Suprapubic skin (tissue), 4 donors: ENCODE measurements at regions not wholly inside any gene's neighbourhood (a gene's known extent, or its start where the extent isn't known, plus 50 kb on each side); places are given as distances from the start of the nearest gene placed in this dataset.

Experiments
- DNase-seq, 2 donors: peaks; one replicate each; pipeline ENCODE4 v3.0.0-alpha.2; 2019; ENCODE audit warnings: low spot score in 2 of 2
- H3K27ac ChIP-seq: fragments of 200-600 bp; sonication (generic); one replicate; pipeline ENCODE4 v1.5.1; 2019
- H3K27me3 ChIP-seq: fragments of 200-600 bp; sonication (generic); one replicate; pipeline ENCODE4 v1.5.1; 2019
- H3K36me3 ChIP-seq: fragments of 200-600 bp; sonication (generic); one replicate; pipeline ENCODE4 v1.5.1; 2019
- H3K4me1 ChIP-seq: fragments of 200-600 bp; sonication (generic); one replicate; pipeline ENCODE4 v1.5.1; 2019
- H3K4me3 ChIP-seq: fragments of 200-600 bp; sonication (generic); one replicate; pipeline ENCODE4 v1.5.1; 2019; ENCODE audit warnings: mild to moderate bottlenecking
- H3K9me3 ChIP-seq: fragments of 200-600 bp; sonication (generic); one replicate; pipeline ENCODE4 v1.5.1; 2019
- CTCF ChIP-seq, 2 donors: fragments of 200-600 bp in 1 of 2; fragments of 450-650 bp in 1 of 2; sonication (generic) in 1 of 2; IDR thresholded peaks; one replicate each; pipeline ENCODE4 v1.5.1; 2016 to 2019; ENCODE audit warnings: antibody characterized with exemption in 2 of 2, mild to moderate bottlenecking in 1 of 2, moderate library complexity in 1 of 2
- EP300 ChIP-seq: sonication (generic); formaldehyde crosslinking; IDR thresholded peaks from one replicate; pipeline ENCODE4 v1.6.1; 2017; ENCODE audit warnings: antibody characterized with exemption
- POLR2A ChIP-seq, 2 donors: fragments of 450-650 bp; IDR thresholded peaks; one replicate each; pipeline ENCODE4 v1.6.1; 2017; ENCODE audit warnings: antibody characterized with exemption in 2 of 2, mild to moderate bottlenecking in 2 of 2, moderate library complexity in 2 of 2
- POLR2AphosphoS5 ChIP-seq, 3 donors: sonication (generic); formaldehyde crosslinking; IDR thresholded peaks; one replicate each; pipeline ENCODE4 v1.6.1; 2017; ENCODE audit warnings: antibody characterized with exemption in 3 of 3
- WGBS: methylation state at CpG from one replicate; pipeline ENCODE4 v1.1.5; 2018; 5-methylcytosine and 5-hydroxymethylcytosine counted together

DNA sequence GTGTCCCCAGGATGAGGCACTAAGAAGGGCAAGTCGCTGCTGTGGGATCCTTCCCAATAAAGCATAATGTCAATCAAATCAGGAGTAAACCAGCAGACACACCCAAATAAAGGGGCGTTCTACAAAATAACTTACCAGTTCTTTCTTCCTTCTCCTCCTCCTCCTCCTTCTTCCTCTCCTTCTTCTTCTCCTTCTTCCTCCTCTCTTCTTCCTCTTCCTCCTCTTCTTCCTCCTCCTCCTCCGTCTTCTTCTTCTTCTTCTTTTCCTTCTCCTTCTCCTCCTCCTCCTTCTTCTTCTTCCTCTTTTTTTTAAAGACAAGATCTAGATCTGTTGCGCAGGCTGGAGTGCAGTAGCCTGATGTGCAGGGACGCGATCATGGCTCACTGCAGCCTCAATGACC, 225.8 kb downstream of the UQCRFS1 start:
- no peak for DNase-seq
- no peak for TF ChIP-seq EP300
- WGBS = 74% methylated on average over 6 of the region's 6 CpGs
- H3K36me3 ChIP-seq = no peaks in the 10 kb centered on the region
- H3K9me3 ChIP-seq = no peaks in the 10 kb centered on the region
- H3K27ac ChIP-seq = no peak overlapping the region
- H3K27me3 ChIP-seq = no peaks in the 10 kb centered on the region
- H3K4me1 ChIP-seq = no peaks in the 10 kb centered on the region
- no peak overlapping the region for H3K4me3 ChIP-seq

DNA sequence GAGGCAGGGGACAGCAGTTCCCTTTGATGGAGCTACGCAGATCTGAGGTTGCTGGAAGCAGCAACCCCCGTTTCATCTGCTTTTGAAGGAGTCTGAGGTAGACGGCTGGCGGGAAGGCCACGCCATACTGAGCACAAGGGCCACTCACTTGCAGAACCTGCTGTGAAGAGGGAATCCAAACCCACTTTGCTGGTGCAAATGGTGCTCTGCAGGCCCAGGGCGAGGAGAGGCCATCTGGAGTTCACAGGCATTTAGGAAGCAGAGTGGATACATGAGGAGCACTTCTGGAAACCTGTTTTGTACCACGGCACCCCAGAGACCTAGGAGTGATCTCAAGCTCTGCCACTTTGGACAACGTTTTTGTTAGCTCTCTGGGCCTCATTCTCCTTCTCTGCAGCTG, 227.8 kb downstream of the UQCRFS1 start:
- no peak for DNase-seq
- Histone ChIP-seq H3K9me3 (no peaks in the 10 kb centered on the region), H3K4me3 (no peak overlapping the region), H3K4me1 (no peaks in the 10 kb centered on the region), H3K27ac (no peak overlapping the region), H3K27me3 (peaks cover 4% of the 10 kb centered on the region), H3K36me3 (no peaks in the 10 kb centered on the region)
- 71% methylated on average over 7 of the region's 8 CpGs for WGBS
- TF ChIP-seq POLR2A (IDR thresholded peaks at IDR 0.05) = no peak

- H3K27me3 ChIP-seq = peaks cover 4% of the 10 kb centered on the region
- H3K4me3 ChIP-seq = no peak overlapping the region
- no peaks in the 10 kb centered on the region for H3K4me1 ChIP-seq
- no peak for DNase-seq
- no peaks in the 10 kb centered on the region for H3K9me3 ChIP-seq
- no peaks in the 10 kb centered on the region for H3K36me3 ChIP-seq
- 90% methylated on average over 4 of the region's 4 CpGs for WGBS
- no peak overlapping the region for H3K27ac ChIP-seq
- TF ChIP-seq EP300 = no peak
- TF ChIP-seq POLR2AphosphoS5 (IDR thresholded peaks at IDR 0.05) = no peak
- TF ChIP-seq POLR2A (IDR thresholded peaks at IDR 0.05) = no peak
- TF ChIP-seq CTCF (IDR thresholded peaks at IDR 0.05) = no peak
Measured at GRCh38 chr19:28984315-28984714, 228.6 kb downstream of the UQCRFS1 start.

DNA sequence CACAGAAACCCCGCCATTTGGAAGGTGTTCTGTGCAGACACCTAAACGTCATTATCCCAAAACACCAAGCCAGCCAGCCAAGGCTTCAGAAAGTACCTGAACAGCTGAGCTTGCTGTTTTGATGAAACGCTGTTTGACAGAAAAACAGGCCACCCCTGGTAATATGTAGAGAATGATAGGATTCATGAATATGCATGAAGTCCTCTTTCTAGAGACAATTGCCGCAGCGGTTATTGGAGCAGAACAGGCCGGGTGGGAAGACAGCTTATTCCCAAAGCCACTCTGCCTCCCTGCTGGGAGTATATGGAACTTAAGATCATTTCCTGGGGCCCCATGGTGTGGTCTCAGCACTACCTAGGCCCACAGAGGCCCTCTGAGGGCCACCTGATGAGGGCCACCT, 229.5 kb downstream of the UQCRFS1 start:
- TF ChIP-seq EP300 (no peak), POLR2AphosphoS5 (IDR thresholded peaks at IDR 0.05) (no peak), CTCF (IDR thresholded peaks at IDR 0.05) (no peak), POLR2A (IDR thresholded peaks at IDR 0.05) (no peak)
- WGBS = 93% methylated on average over 6 of the region's 6 CpGs
- no peak for DNase-seq
- H3K4me1 ChIP-seq = no peaks in the 10 kb centered on the region
- H3K4me3 ChIP-seq = no peak overlapping the region
- no peaks in the 10 kb centered on the region for H3K9me3 ChIP-seq
- H3K27me3 ChIP-seq = peaks cover 4% of the 10 kb centered on the region
- no peaks in the 10 kb centered on the region for H3K36me3 ChIP-seq
- no peak overlapping the region for H3K27ac ChIP-seq

GRCh38 chr19:28981994-28982393, 231.0 kb downstream of the UQCRFS1 start:
- Histone ChIP-seq H3K9me3 (no peaks in the 10 kb centered on the region), H3K27me3 (peaks cover 4% of the 10 kb centered on the region), H3K4me1 (no peaks in the 10 kb centered on the region), H3K27ac (no peak overlapping the region), H3K4me3 (no peak overlapping the region), H3K36me3 (no peaks in the 10 kb centered on the region)
- TF ChIP-seq CTCF (IDR thresholded peaks at IDR 0.05) (no peak), POLR2AphosphoS5 (IDR thresholded peaks at IDR 0.05) (no peak), EP300 (no peak), POLR2A (IDR thresholded peaks at IDR 0.05) (no peak)
- WGBS = 92% methylated on average over 2 of the region's 2 CpGs
- DNase-seq = no peak

DNA sequence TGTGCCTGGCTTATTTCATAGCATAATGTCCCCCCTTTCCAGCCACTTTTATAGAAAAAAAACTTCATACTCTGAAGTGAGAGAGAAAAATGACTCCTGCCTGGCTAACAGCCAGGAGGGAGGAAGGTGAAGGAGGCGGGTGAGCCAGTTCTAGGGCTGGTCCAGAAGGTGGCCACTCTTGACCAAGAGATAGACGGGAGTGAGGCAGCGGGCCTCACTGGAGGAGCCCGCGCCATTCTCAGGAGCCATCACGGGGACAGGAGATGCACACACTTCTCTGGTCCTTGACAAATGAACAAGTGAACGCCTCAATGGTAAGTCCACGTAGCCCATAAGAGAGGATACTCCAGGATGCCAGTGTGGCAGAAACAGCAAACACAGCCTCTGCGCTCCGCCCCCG, 231.4 kb downstream of the UQCRFS1 start:
- 73% methylated on average over 11 of the region's 11 CpGs for WGBS
- Histone ChIP-seq H3K4me1 (no peaks in the 10 kb centered on the region), H3K27me3 (peaks cover 4% of the 10 kb centered on the region), H3K36me3 (no peaks in the 10 kb centered on the region), H3K27ac (no peak overlapping the region), H3K4me3 (no peak overlapping the region), H3K9me3 (no peaks in the 10 kb centered on the region)
- no peak for DNase-seq
- no peak for TF ChIP-seq POLR2AphosphoS5 (IDR thresholded peaks at IDR 0.05)
- TF ChIP-seq EP300 = no peak
- no peak for TF ChIP-seq POLR2A (IDR thresholded peaks at IDR 0.05)
- no peak for TF ChIP-seq CTCF (IDR thresholded peaks at IDR 0.05)
